ENCODE measurements at regions not wholly inside any gene's neighbourhood (a gene's known extent, or its start where the extent isn't known, plus 50 kb on each side); places are given as distances from the start of the nearest gene placed in this dataset.

DNA sequence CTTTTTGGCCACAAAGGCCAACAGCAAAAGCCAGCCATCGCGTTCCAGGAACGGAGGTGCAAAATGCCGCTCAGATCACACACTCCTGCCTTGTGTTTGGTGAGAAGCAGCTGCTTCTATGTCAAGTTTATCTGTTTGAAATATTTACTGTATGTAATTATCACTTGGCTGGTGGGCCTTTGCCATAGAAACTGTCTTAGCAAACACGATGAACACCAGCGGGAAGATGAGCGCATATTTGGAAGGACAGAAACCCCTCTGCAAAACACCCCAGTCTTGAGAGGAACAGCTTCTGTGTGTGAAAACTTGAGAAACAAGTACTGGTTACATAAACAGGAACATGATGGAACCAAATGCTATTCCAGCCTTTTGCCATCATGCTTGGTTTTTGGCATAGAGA is 59.7 kb downstream of the SCG2 start:
- Histone ChIP-seq H3K36me3 (replicated peaks in 1 of 2; ENCODE audit: control insufficient read depth in 1 of 2, insufficient read depth in 2 of 2, low read length in 2 of 2) (no peaks in the 10 kb centered on the region), H3K4me2 (ENCODE audit: low read depth, low read length) (no peak overlapping the region), H3K27ac (ENCODE audit: extremely low read length, insufficient read depth, low read length) (no peak overlapping the region), H3K79me2 (ENCODE audit: insufficient read depth, low read length) (no peaks in the 10 kb centered on the region), H3K4me1 (ENCODE audit: insufficient read depth, low read length) (peaks cover 10% of the 10 kb centered on the region; the same call in 1 of the 2 replicates), H4K20me1 (ENCODE audit: insufficient read depth, low read length) (no peaks in the 10 kb centered on the region), H3K27me3 (ENCODE audit: control insufficient read depth in 1 of 2, insufficient read depth in 2 of 2, low read length in 2 of 2) (no peaks in the 10 kb centered on the region; a peak in 1 of 5 replicates), H3K9ac (ENCODE audit: insufficient read depth, low read depth, low read length) (no peak overlapping the region), H3K9me3 (ENCODE audit: low read length) (no peaks in the 10 kb centered on the region), H3K4me3 (replicated peaks in 1 of 3; ENCODE audit: insufficient read depth in 1 of 3, low read depth in 2 of 3, low read length in 3 of 3) (no peak overlapping the region), H2AFZ (ENCODE audit: low read length) (no peak overlapping the region)
- BruUV-seq (replicated peaks): no TSS peak
- ATAC-seq (no peak), FAIRE-seq (no peak), DNase-seq (ENCODE audit: low spot score) (no peak)
- intact Hi-C loops (cut with micrococcal nuclease; ENCODE audit: unreplicated experiment) (no loop called here), in situ Hi-C loops (cut with HindIII; ENCODE audit: extremely low pct_ligation_motif_present, low pct_unique_long_range_greater_than_20kb) (no loop called here)
- TF ChIP-seq, protein P1, sequence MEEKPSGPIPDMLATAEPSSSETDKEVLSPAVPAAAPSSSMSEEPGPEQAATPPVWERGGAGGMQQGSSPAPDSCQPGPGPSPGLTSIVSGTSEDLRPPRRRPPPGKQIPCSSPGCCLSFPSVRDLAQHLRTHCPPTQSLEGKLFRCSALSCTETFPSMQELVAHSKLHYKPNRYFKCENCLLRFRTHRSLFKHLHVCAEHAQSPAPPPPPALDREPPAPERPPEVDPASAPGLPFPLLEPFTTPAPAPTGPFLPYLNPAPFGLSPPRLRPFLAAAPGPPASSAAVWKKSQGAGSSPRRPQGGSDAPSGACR (CRISPR knock-in tag; IDR thresholded peaks at IDR 0.05): no peak
- TF ChIP-seq, protein P2, sequence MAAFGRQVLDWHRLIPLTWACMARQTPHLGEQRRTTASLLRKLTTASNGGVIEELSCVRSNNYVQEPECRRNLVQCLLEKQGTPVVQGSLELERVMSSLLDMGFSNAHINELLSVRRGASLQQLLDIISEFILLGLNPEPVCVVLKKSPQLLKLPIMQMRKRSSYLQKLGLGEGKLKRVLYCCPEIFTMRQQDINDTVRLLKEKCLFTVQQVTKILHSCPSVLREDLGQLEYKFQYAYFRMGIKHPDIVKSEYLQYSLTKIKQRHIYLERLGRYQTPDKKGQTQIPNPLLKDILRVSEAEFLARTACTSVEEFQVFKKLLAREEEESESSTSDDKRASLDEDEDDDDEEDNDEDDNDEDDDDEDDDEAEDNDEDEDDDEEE (CRISPR knock-in tag; IDR thresholded peaks at IDR 0.05): no peak
- no peak for TF ChIP-seq MTA3 (CRISPR knock-in tag; IDR thresholded peaks at IDR 0.05)
- TF ChIP-seq ZSCAN20 (CRISPR knock-in tag; IDR thresholded peaks at IDR 0.05; ENCODE audit: borderline replicate concordance): no peak
- TF ChIP-seq ZNF737 (CRISPR knock-in tag; IDR thresholded peaks at IDR 0.05; ENCODE audit: borderline replicate concordance): no peak
- TF ChIP-seq SYNCRIP (IDR thresholded peaks at IDR 0.05; ENCODE audit: insufficient read depth, low read depth, low read length): no peak
- no peak for TF ChIP-seq ZNF724P (CRISPR knock-in tag; IDR thresholded peaks at IDR 0.05; ENCODE audit: borderline replicate concordance)
- TF ChIP-seq CENPT (CRISPR knock-in tag; IDR thresholded peaks at IDR 0.05; ENCODE audit: low read depth): no peak
- no peak for TF ChIP-seq KLF13 (CRISPR knock-in tag; IDR thresholded peaks at IDR 0.05)
- no peak for TF ChIP-seq ZNF234 (CRISPR knock-in tag; conservative IDR thresholded peaks at IDR 0.05)
- TF ChIP-seq ZFAT (CRISPR knock-in tag; conservative IDR thresholded peaks at IDR 0.05): no peak
- TF ChIP-seq ZFP37 (CRISPR knock-in tag; IDR thresholded peaks at IDR 0.05; ENCODE audit: borderline replicate concordance): no peak
- no peak for TF ChIP-seq ZNF761 (CRISPR knock-in tag; conservative IDR thresholded peaks at IDR 0.05)
- TF ChIP-seq TAF1 (CRISPR knock-in tag; IDR thresholded peaks at IDR 0.05): no peak
- no peak for TF ChIP-seq ZNF777 (CRISPR knock-in tag; IDR thresholded peaks at IDR 0.05)
- no peak for TF ChIP-seq MAFF (IDR thresholded peaks at IDR 0.05; ENCODE audit: low read depth, low read length)
- TF ChIP-seq, protein P3, sequence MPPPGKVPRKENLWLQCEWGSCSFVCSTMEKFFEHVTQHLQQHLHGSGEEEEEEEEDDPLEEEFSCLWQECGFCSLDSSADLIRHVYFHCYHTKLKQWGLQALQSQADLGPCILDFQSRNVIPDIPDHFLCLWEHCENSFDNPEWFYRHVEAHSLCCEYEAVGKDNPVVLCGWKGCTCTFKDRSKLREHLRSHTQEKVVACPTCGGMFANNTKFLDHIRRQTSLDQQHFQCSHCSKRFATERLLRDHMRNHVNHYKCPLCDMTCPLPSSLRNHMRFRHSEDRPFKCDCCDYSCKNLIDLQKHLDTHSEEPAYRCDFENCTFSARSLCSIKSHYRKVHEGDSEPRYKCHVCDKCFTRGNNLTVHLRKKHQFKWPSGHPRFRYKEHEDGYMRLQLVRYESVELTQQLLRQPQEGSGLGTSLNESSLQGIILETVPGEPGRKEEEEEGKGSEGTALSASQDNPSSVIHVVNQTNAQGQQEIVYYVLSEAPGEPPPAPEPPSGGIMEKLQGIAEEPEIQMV (CRISPR knock-in tag; IDR thresholded peaks at IDR 0.05; ENCODE audit: low read depth): no peak
- no peak for TF ChIP-seq FOXA1 (IDR thresholded peaks at IDR 0.05)
- TF ChIP-seq FOXA1 (CRISPR knock-in tag; IDR thresholded peaks at IDR 0.05): no peak
- ChIA-PET POLR2A (no interaction called here), CTCF (ENCODE audit: low intra/inter-chr PET ratio, low total read pairs) (no interaction called here)
- WGBS (ENCODE audit: low lambda C conversion rate): 87% methylated on average over 7 of the region's 7 CpGs

Data from HepG2 (cell line).